ENCODE measurements at regions not wholly inside any gene's neighbourhood (a gene's known extent, or its start where the extent isn't known, plus 50 kb on each side); places are given as distances from the start of the nearest gene placed in this dataset.

DNA sequence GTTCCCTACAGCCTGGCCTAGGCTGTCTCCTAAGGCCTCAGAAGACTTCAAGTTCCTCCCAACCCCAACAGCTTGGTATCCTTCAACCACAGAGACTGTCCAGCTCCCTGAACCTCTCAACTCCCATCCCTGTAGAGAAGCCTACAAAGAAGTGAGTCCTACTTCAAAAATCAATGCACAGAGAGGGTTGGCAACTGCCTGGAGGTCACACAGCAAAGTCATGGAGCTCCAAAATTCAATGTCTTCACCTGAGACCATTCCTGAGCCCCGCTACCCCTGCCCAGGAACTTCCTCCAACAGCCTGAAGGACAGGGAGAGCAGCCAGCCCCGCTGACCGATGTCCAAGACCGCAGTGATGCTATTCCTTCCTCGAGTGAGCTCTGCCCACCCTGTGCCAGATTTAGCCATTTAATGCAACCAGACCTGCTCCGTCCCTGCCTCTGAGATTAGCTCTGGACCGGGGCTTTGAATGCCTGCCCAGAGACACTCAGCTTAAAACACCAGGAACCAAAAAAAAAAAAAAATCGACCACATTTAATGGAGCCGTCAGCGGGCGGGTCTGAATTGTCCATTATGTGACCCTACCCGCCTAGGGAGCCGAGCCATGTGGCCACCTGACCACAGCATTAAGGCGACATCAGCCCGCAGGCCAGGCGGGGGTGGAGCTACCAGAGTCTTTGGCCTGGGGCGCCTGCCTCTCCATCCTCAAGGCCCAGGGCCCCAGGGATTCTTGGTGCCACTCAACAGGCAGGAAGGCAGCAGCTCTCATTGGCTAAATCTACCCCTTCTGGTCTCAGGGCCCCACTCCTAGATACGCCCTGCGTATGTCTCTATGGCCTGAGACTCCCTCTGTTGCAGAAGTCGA, 148.6 kb downstream of the SYF2 start:
- Mint-ChIP-seq H3K27me3 (no peaks in the 10 kb centered on the region), H3K4me3 (no peak overlapping the region), H3K9me3 (peaks cover 0 to 2% (median 0%) of the 10 kb centered on the region in 9 donors), H3K36me3 (no peaks in the 10 kb centered on the region), H3K4me1 (peaks cover 8 to 21% (median 17%) of the 10 kb centered on the region in 4 donors), H3K27ac (peak overlapping the region in 1 of 10 donors; percentile 47)
- POLR2A ChIA-PET = interaction anchor here (0.6 kb wide), 1 partner anchor 47 kb away, joined by 3 read pairs; no protein-coding TSS in a partner anchor
- ATAC-seq = no peak
- no peak for DNase-seq

DNA sequence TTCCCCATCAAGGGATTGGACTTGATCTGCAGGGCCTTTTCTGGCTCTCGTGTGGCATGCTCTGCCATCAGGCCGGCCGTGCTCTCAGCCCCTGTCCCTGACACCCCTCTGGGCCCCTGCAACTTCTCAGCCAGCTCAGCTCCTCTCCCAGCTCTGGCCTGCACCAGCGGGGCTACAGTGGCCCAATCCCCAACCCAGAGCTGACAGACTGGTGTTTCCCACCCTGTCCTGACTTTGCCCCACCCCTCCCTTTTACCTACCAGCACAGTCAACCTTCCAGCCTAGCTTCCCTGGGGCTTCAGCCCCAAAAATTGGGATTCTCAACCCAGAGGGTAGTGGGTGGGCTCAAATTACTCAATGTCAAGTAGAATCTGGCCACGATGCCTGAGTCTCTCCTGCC, 149.3 kb downstream of the SYF2 start:
- POLR2A ChIA-PET = no interaction called here
- peaks cover 0 to 2% (median 0%) of the 10 kb centered on the region in 9 donors for H3K9me3 Mint-ChIP-seq
- no peak for ATAC-seq

DNA sequence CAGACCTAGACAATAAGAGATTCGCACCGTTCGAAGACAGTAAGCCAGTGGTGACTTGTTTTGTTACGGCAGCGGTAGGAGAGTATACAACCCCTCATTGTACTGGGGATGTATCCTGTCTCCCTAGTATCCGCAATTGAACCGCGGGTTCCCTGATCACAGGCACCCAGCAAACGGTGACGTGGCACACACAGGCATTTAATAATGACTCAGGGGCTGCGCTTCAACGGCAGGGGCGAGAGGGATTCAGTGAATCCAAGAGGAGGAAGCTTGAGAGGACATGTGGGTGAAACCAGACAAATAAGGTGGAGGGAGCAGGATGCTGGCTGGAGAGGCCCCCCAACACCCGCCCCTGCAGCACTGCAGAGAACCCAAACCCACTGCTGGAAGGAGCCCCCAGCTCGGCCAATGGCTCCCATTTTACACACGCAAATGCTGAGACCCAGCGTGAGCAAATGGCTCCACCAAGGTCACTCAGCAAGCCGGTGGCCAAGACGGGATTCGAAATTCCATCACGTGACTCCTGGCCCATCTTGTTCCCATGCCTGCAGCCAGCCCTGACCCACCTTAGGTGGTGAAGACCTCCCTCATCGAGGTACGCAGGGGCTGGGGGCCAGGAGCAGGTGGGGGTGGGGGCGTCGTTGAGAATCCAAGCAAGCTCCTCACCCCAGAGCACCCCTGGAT, 149.9 kb downstream of the SYF2 start:
- H3K36me3 Mint-ChIP-seq = peaks cover 0 to 1% (median 1%) of the 10 kb centered on the region in 3 donors
- H3K27ac Mint-ChIP-seq = peak overlapping the region in 2 of 10 donors; percentile 38 to 81
- no peak for DNase-seq
- H3K27me3 Mint-ChIP-seq = no peaks in the 10 kb centered on the region
- no peak for ATAC-seq
- POLR2A ChIA-PET = interaction anchor here (0.6 kb wide), 1 partner anchor 212 kb away, joined by 5 read pairs; no protein-coding TSS in a partner anchor
- H3K4me3 Mint-ChIP-seq = no peak overlapping the region
- peaks cover 4 to 9% (median 7%) of the 10 kb centered on the region in 4 donors for H3K4me1 Mint-ChIP-seq
- peaks cover 0 to 4% (median 1%) of the 10 kb centered on the region in 9 donors for H3K9me3 Mint-ChIP-seq

More for the DNA sequence above, 149.3 kb downstream of the SYF2 start:
- DNase-seq = no peak
- H3K4me1 Mint-ChIP-seq = peaks cover 4 to 14% (median 10%) of the 10 kb centered on the region in 4 donors
- H3K27ac Mint-ChIP-seq = peak overlapping the region in 1 of 10 donors; percentile 47
- H3K27me3 Mint-ChIP-seq = no peaks in the 10 kb centered on the region
- H3K4me3 Mint-ChIP-seq = no peak overlapping the region
- H3K36me3 Mint-ChIP-seq = no peaks in the 10 kb centered on the region

- POLR2A ChIA-PET = no interaction called here
- H3K4me1 Mint-ChIP-seq = peaks cover 3 to 6% (median 4%) of the 10 kb centered on the region in 4 donors
- H3K9me3 Mint-ChIP-seq = peaks cover 0 to 10% (median 3%) of the 10 kb centered on the region in 9 donors
- peaks cover 0 to 6% (median 6%) of the 10 kb centered on the region in 3 donors for H3K36me3 Mint-ChIP-seq
- H3K27me3 Mint-ChIP-seq = no peaks in the 10 kb centered on the region
- no peak overlapping the region for H3K4me3 Mint-ChIP-seq
- H3K27ac Mint-ChIP-seq = no peak overlapping the region
- no peak for ATAC-seq
- DNase-seq = no peak
Observed at GRCh38 chr1:25081496-25081895, 150.8 kb downstream of the SYF2 start.

GRCh38 chr1:25080294-25081209, 150.5 kb upstream of the RUNX3 start:
- no peak overlapping the region for H3K4me3 Mint-ChIP-seq
- DNase-seq (no peak), ATAC-seq (no peak)
- peaks cover 0 to 6% (median 6%) of the 10 kb centered on the region in 3 donors for H3K36me3 Mint-ChIP-seq
- no peaks in the 10 kb centered on the region for H3K27me3 Mint-ChIP-seq
- H3K4me1 Mint-ChIP-seq = peaks cover 3 to 6% (median 4%) of the 10 kb centered on the region in 4 donors
- peak overlapping the region in 3 of 10 donors; percentile 3 to 59 (median 19) for H3K27ac Mint-ChIP-seq
- POLR2A ChIA-PET = no interaction called here
- peaks cover 0 to 13% (median 5%) of the 10 kb centered on the region in 9 donors for H3K9me3 Mint-ChIP-seq

DNA sequence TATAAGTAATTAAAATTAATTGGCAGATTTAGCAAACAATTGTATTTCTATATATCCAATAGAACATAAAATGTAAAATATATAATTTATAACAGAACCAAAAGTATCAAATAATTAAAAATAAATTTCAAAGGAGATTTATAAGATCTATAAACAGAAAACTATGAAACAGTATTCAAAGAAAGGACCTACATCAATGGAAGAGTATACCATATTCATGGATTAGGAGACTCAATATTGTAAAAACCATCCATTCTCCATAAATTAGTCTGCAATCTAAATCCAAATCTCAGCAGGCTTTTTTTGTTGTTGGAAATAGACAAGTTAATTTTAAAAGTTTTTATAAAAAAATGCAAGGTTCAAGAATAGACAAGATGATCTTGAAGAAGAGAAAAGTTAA, 149.0 kb upstream of the RUNX3 start:
- no peaks in the 10 kb centered on the region for H3K27me3 Mint-ChIP-seq

DNA sequence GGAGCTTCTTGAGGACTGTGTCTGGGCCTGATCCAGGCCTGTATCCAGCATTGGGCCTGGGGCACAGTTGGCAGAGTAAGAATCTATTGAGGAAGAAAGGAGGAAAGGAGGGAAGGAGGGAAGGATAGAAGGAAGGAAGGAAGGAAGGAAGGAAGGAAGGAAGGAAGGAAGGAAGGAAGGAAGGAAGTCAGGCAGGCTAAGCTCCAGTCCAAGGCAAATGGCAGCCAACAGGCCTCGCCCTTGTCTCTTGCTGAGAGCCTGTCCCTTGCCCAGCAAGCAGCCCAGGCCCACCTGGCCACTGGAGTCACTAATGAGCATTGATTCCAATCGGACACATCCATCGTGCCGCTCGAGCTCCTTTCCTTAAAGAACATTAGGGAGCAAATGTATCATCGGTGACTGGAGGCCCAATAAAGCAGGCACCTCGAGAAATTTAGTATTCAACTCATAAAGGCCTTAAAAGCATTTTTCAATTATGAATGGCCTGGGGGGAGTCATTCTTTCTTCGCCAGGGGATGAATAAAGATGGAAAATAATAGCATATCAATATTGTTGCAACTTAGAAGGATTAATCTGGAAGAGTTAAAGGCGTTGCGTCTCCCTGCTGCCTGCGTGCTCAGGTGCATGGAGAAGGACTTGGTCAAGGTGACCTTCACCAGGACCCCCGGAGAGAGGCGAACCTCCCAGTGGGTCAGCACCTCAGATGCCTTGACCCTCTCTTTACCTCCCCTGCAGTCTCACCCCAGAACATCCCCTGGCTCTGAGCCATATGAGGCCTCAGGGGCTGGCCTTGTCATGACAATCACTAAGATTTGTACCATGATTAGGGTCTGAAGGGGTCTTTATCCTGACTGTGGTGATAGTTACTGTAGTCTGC, 144.5 kb upstream of the RUNX3 start:
- DNase-seq (no peak), ATAC-seq (no peak)
- Mint-ChIP-seq H3K4me1 (peaks cover 0 to 8% (median 5%) of the 10 kb centered on the region in 4 donors), H3K9me3 (peaks cover 0 to 13% (median 5%) of the 10 kb centered on the region in 9 donors), H3K36me3 (peaks cover 0 to 6% (median 6%) of the 10 kb centered on the region in 3 donors), H3K27ac (peak overlapping the region in 2 of 10 donors; percentile 12 to 54), H3K4me3 (no peak overlapping the region), H3K27me3 (no peaks in the 10 kb centered on the region)
- POLR2A ChIA-PET = interaction anchor here (0.5 to 0.7 kb wide), 3 partner anchors 8 to 433 kb away, joined by 3 to 5 read pairs (median 3); no protein-coding TSS in a partner anchor

More for the DNA sequence above, 149.0 kb upstream of the RUNX3 start:
- Mint-ChIP-seq H3K9me3 (peaks cover 0 to 13% (median 5%) of the 10 kb centered on the region in 9 donors), H3K27ac (no peak overlapping the region), H3K36me3 (peaks cover 0 to 6% (median 6%) of the 10 kb centered on the region in 3 donors), H3K4me1 (peaks cover 4 to 10% (median 4%) of the 10 kb centered on the region in 4 donors), H3K4me3 (no peak overlapping the region)
- POLR2A ChIA-PET = interaction anchor here (0.8 kb wide), 1 partner anchor 34 kb away, joined by 4 read pairs; no protein-coding TSS in a partner anchor
- no peak for ATAC-seq
- DNase-seq = no peak

GRCh38 chr1:25073640-25074270, 143.7 kb upstream of the RUNX3 start:
- Mint-ChIP-seq H3K27me3 (no peaks in the 10 kb centered on the region), H3K4me1 (peaks cover 0 to 8% (median 5%) of the 10 kb centered on the region in 4 donors), H3K27ac (peak overlapping the region in 2 of 10 donors; percentile 51 to 54), H3K36me3 (peaks cover 0 to 6% (median 6%) of the 10 kb centered on the region in 3 donors), H3K4me3 (no peak overlapping the region), H3K9me3 (peaks cover 0 to 13% (median 5%) of the 10 kb centered on the region in 9 donors)
- ATAC-seq = no peak
- DNase-seq = no peak
- POLR2A ChIA-PET = interaction anchor here (0.6 to 0.7 kb wide), 2 partner anchors 131 to 432 kb away, joined by 3 to 5 read pairs; no protein-coding TSS in a partner anchor

DNA sequence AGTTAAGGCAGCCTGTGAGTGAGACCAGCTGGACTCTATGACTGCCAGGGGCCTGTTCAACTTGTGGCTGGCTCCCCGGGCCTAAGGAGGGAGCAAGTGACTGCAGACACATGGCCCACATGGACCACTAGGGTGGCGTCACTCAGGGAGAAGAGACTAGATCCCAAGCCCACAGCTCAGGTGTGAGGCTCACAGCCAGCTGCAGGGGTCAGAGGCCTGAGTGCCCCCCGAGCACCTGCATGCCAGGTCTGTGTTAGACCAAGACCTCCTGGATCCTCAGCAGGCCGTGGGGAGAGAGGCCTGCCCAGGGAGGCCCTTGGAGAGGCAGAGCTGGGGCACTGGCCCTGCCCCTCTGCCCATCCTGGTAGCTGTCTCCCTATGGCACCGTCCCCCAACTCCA, 142.4 kb upstream of the RUNX3 start:
- Mint-ChIP-seq H3K27ac (peak overlapping the region in 1 of 10 donors; percentile 53), H3K36me3 (peaks cover 0 to 6% (median 6%) of the 10 kb centered on the region in 3 donors), H3K27me3 (no peaks in the 10 kb centered on the region), H3K4me1 (peaks cover 1 to 11% (median 5%) of the 10 kb centered on the region in 4 donors), H3K4me3 (no peak overlapping the region), H3K9me3 (peaks cover 0 to 12% (median 5%) of the 10 kb centered on the region in 9 donors)
- no peak for ATAC-seq
- DNase-seq = no peak
- POLR2A ChIA-PET = no interaction called here

- Mint-ChIP-seq H3K36me3 (no peaks in the 10 kb centered on the region), H3K27ac (no peak overlapping the region), H3K27me3 (no peaks in the 10 kb centered on the region), H3K4me3 (no peak overlapping the region), H3K9me3 (no peaks in the 10 kb centered on the region), H3K4me1 (peaks cover 14 to 31% (median 18%) of the 10 kb centered on the region in 4 donors)
- POLR2A ChIA-PET = no interaction called here
- no peak for DNase-seq
- no peak for ATAC-seq
Observed at GRCh38 chr1:25068829-25069228, 138.8 kb upstream of the RUNX3 start.

DNA sequence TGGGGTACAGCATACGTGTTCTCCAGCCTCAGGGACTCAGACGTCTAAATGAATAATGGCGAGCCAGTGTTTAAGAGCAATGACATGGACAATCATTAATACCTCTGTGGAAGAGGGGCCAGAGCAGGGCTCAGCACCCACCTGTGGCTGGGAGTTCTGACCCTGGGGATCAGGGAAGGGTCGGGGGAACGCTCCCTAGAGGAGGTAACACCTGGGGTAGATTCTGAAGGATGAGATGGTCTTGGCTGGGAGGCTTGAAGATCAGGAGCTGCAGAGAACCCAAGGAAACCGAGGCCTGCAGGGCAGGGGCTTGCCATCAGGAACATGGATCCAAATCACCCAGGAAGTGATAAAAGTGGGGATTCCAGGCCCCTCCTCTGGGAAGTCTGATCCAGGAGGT, 138.2 kb upstream of the RUNX3 start:
- ATAC-seq (no peak), DNase-seq (no peak)
- Mint-ChIP-seq H3K27me3 (no peaks in the 10 kb centered on the region), H3K36me3 (no peaks in the 10 kb centered on the region), H3K27ac (no peak overlapping the region), H3K4me3 (no peak overlapping the region), H3K9me3 (no peaks in the 10 kb centered on the region), H3K4me1 (peaks cover 17 to 35% (median 22%) of the 10 kb centered on the region in 4 donors)
- POLR2A ChIA-PET = no interaction called here
